DND-41 (cell line): ENCODE measurements at regions not wholly inside any gene's neighbourhood (a gene's known extent, or its start where the extent isn't known, plus 50 kb on each side); places are given as distances from the start of the nearest gene placed in this dataset.

Source experiments
- ATAC-seq: fragments of 200-7000 bp; cut with Tn5 transposase; 3 replicates; pipeline ENCODE4 v1.9.1; 2021; ENCODE audit warnings: low read depth; ENCODE audit not compliant: insufficient read depth
- DNase-seq: peaks from one replicate; pipeline ENCODE4 v3.0.0-alpha.2; 2020
- H2AFZ ChIP-seq: 2 replicates; pipeline ENCODE4 v1.6.0; 2012; ENCODE audit warnings: low read depth, low read length
- H3K27ac ChIP-seq: 2 replicates; pipeline ENCODE4 v1.5.1; 2012; ENCODE audit warnings: low read length, inconsistent platforms
- H3K27me3 ChIP-seq: fragments of 200-600 bp; sonication (generic); 2 replicates; pipeline ENCODE4 v1.6.0; 2012; ENCODE audit warnings: low read length, mild to moderate bottlenecking, inconsistent platforms; ENCODE audit not compliant: insufficient read depth, poor library complexity
- H3K36me3 ChIP-seq: 2 replicates; pipeline ENCODE4 v1.5.1; 2012; ENCODE audit warnings: low read length, inconsistent platforms; ENCODE audit not compliant: insufficient read depth
- H3K4me1 ChIP-seq: 2 replicates; pipeline ENCODE4 v1.5.1; 2012; ENCODE audit warnings: mild to moderate bottlenecking, low read length; ENCODE audit not compliant: insufficient read depth
- H3K4me2 ChIP-seq: 2 replicates; pipeline ENCODE4 v1.6.0; 2012; ENCODE audit warnings: mild to moderate bottlenecking, moderate library complexity, low read length, inconsistent platforms; ENCODE audit not compliant: insufficient read depth
- H3K4me3 ChIP-seq, 2 experiments: fragments of 200-600 bp in 1 of 2; shearing (Covaris generic) in 1 of 2; 2 replicates each; pipeline ENCODE4 v1.5.1; 2012 to 2016; ENCODE audit warnings: inconsistent platforms in 2 of 2, low read length in 2 of 2, mild to moderate bottlenecking in 2 of 2, low read depth in 1 of 2, moderate library complexity in 1 of 2
- H3K79me2 ChIP-seq: 2 replicates; pipeline ENCODE4 v1.6.0; 2012; ENCODE audit warnings: low read length, inconsistent platforms; ENCODE audit not compliant: insufficient read depth
- H3K9ac ChIP-seq: 2 replicates; pipeline ENCODE4 v1.6.0; 2012; ENCODE audit warnings: low read depth, mild to moderate bottlenecking, inconsistent platforms, low read length, moderate library complexity
- H3K9me3 ChIP-seq: 2 replicates; pipeline ENCODE4 v1.5.1; 2012; ENCODE audit warnings: low read length, moderate library complexity, mild to moderate bottlenecking, inconsistent platforms; ENCODE audit not compliant: insufficient read depth, severe bottlenecking
- H4K20me1 ChIP-seq: 2 replicates; pipeline ENCODE4 v1.6.0; 2012; ENCODE audit warnings: low read length; ENCODE audit not compliant: insufficient read depth
- EZH2 ChIP-seq: IDR thresholded peaks from 3 replicates; pipeline ENCODE4 v1.6.1; 2012; ENCODE audit warnings: borderline replicate concordance, low read depth, mild to moderate bottlenecking, moderate library complexity, low read length, inconsistent platforms; ENCODE audit not compliant: severe bottlenecking
- TF ChIP-seq, protein P1 (sequence below): IDR thresholded peaks from 2 replicates; pipeline ENCODE4 v1.5.1; 2012; ENCODE audit warnings: borderline replicate concordance, low read length, moderate library complexity, mild to moderate bottlenecking; ENCODE audit not compliant: poor library complexity, severe bottlenecking; ENCODE audit errors: extremely low read depth

DNA sequence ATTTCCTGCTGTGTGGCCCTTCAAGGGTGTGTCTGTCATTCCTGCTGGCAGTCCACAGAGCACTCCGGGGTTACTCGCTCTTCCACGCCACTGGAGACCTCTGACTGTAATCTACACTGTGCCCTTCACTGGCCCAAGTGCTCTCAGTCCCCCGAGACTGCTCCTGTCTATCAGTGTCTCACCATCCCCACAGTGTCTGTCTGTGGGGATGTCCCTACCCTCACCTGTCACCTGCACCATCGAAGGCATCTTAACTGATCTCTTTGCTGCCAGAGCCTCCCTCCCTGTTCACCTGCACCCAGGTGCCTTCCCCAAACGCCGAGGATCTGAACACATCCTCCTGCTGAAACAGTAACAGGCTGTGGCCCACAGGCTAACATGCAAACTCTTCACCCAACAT lies 136.7 kb downstream of the MATN1 start:
- H3K79me2 ChIP-seq: no peaks in the 10 kb centered on the region
- no peak for TF ChIP-seq EZH2
- TF ChIP-seq, protein P1, sequence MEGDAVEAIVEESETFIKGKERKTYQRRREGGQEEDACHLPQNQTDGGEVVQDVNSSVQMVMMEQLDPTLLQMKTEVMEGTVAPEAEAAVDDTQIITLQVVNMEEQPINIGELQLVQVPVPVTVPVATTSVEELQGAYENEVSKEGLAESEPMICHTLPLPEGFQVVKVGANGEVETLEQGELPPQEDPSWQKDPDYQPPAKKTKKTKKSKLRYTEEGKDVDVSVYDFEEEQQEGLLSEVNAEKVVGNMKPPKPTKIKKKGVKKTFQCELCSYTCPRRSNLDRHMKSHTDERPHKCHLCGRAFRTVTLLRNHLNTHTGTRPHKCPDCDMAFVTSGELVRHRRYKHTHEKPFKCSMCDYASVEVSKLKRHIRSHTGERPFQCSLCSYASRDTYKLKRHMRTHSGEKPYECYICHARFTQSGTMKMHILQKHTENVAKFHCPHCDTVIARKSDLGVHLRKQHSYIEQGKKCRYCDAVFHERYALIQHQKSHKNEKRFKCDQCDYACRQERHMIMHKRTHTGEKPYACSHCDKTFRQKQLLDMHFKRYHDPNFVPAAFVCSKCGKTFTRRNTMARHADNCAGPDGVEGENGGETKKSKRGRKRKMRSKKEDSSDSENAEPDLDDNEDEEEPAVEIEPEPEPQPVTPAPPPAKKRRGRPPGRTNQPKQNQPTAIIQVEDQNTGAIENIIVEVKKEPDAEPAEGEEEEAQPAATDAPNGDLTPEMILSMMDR: no peak
- no peaks in the 10 kb centered on the region for H3K36me3 ChIP-seq
- H3K4me2 ChIP-seq: no peak overlapping the region
- DNase-seq: no peak
- no peak overlapping the region for H3K9ac ChIP-seq
- no peaks in the 10 kb centered on the region for H3K9me3 ChIP-seq
- H3K27me3 ChIP-seq: peaks cover 6% of the 10 kb centered on the region
- no peaks in the 10 kb centered on the region for H4K20me1 ChIP-seq
- no peak overlapping the region for H2AFZ ChIP-seq
- no peak for ATAC-seq
- no peak overlapping the region for H3K27ac ChIP-seq
- H3K4me3 ChIP-seq: no peak overlapping the region
- H3K4me1 ChIP-seq: no peaks in the 10 kb centered on the region

DNA sequence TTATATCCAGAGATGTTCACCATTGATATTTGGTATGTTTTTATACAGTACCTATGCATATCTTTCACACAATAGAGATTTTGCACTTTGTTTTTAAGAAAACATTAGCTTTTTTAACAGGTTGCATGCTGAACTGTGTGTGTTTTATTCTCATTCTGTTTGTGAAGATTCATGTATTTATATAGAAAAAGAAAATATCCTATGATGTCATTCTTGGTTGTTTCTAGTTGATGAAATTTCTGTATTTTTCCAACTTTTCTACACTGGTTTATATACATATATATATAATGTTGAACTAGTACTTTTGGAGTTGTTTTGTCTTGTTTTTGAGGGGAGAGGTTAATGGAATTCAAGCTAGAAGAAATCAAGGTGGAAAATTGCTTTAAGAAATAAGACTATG lies 143.8 kb downstream of the MATN1 start:
- Histone ChIP-seq H3K4me2 (no peak overlapping the region), H3K4me1 (no peaks in the 10 kb centered on the region), H3K9ac (no peak overlapping the region), H3K4me3 (no peak overlapping the region), H3K27me3 (no peaks in the 10 kb centered on the region), H4K20me1 (no peaks in the 10 kb centered on the region), H3K36me3 (no peaks in the 10 kb centered on the region), H3K79me2 (no peaks in the 10 kb centered on the region), H3K27ac (no peak overlapping the region), H3K9me3 (no peaks in the 10 kb centered on the region), H2AFZ (no peak overlapping the region)
- TF ChIP-seq EZH2: no peak
- TF ChIP-seq, protein P1: no peak
- DNase-seq (no peak), ATAC-seq (no peak)

DNA sequence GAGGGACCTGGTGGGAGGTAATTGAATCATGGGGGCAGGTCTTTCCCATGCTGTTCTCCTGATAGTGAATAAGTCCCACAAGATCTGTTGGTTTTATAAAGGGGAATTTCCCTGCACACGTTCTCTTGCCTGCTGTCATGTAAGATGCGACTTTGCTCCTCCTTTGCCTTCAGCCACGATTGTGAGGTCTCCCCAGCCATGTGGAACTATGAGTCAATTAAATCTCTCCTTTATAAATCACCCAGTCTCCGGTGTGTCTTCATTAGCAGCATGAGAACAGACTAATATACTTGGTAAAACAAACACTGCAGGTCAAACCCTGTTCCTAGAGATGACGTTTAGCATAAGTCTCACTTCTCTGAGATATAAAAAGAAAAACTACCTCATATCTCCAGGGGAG lies 148.3 kb downstream of the MATN1 start:
- no peak for DNase-seq
- H3K9me3 ChIP-seq: no peaks in the 10 kb centered on the region
- no peak for TF ChIP-seq EZH2
- TF ChIP-seq, protein P1: no peak
- H3K4me1 ChIP-seq: no peaks in the 10 kb centered on the region
- H3K4me3 ChIP-seq: no peak overlapping the region
- H3K27me3 ChIP-seq: peaks cover 4% of the 10 kb centered on the region
- no peaks in the 10 kb centered on the region for H4K20me1 ChIP-seq
- no peaks in the 10 kb centered on the region for H3K79me2 ChIP-seq
- ATAC-seq: no peak
- no peaks in the 10 kb centered on the region for H3K36me3 ChIP-seq
- H3K4me2 ChIP-seq: no peak overlapping the region
- H3K9ac ChIP-seq: no peak overlapping the region
- no peak overlapping the region for H3K27ac ChIP-seq
- no peak overlapping the region for H2AFZ ChIP-seq

GRCh38 chr1:30572192-30572591 lies 151.2 kb downstream of the MATN1 start:
- H3K27me3 ChIP-seq: peaks cover 4% of the 10 kb centered on the region

More at GRCh38 chr1:30572192-30572591, 151.2 kb downstream of the MATN1 start:
- H3K27ac ChIP-seq: no peak overlapping the region
- H3K9ac ChIP-seq: no peak overlapping the region
- H3K4me1 ChIP-seq: no peaks in the 10 kb centered on the region
- DNase-seq: no peak
- no peak overlapping the region for H3K4me2 ChIP-seq
- H3K36me3 ChIP-seq: no peaks in the 10 kb centered on the region
- H3K4me3 ChIP-seq: no peak overlapping the region
- H2AFZ ChIP-seq: no peak overlapping the region
- no peaks in the 10 kb centered on the region for H3K79me2 ChIP-seq
- no peak for ATAC-seq
- H4K20me1 ChIP-seq: no peaks in the 10 kb centered on the region
- H3K9me3 ChIP-seq: no peaks in the 10 kb centered on the region
- TF ChIP-seq, protein P1: no peak
- TF ChIP-seq EZH2: no peak
